Thyroid gland (tissue), 4 donors: ENCODE measurements at regions not wholly inside any gene's neighbourhood (a gene's known extent, or its start where the extent isn't known, plus 50 kb on each side); places are given as distances from the start of the nearest gene placed in this dataset.
A peak's percentile ranks its signal among the peaks of the same experiment; 100 is the strongest.

Experiments
- DNase-seq, 2 donors: peaks; one replicate each; pipeline ENCODE4 v3.0.0-alpha.2; 2019
- H3K27ac ChIP-seq, 3 donors: fragments of 200-600 bp; sonication (generic); 1 replicate in 2 of 3; 2 replicates in 1 of 3; pipeline ENCODE4 v1.5.1; 2016 to 2019; ENCODE audit warnings: mild to moderate bottlenecking in 1 of 3, moderate library complexity in 1 of 3
- H3K27me3 ChIP-seq: fragments of 200-600 bp; sonication (generic); one replicate; pipeline ENCODE4 v1.5.1; 2019
- H3K36me3 ChIP-seq, 2 donors: fragments of 200-600 bp; sonication (generic); one replicate each; pipeline ENCODE4 v1.5.1; 2016 to 2019
- H3K4me1 ChIP-seq, 2 donors: fragments of 200-600 bp; sonication (generic); one replicate each; pipeline ENCODE4 v1.5.1; 2017 to 2019
- H3K4me3 ChIP-seq, 3 donors: fragments of 200-600 bp; sonication (generic); replicated peaks in 1 of 3; 1 replicate in 2 of 3; 2 replicates in 1 of 3; pipeline ENCODE4 v1.5.1; 2016; ENCODE audit warnings: mild to moderate bottlenecking in 1 of 3
- H3K9me3 ChIP-seq: fragments of 200-600 bp; sonication (generic); one replicate; pipeline ENCODE4 v1.5.1; 2017
- CTCF ChIP-seq, 6 experiments: fragments of 200-600 bp in 3 of 6; fragments of 450-650 bp in 3 of 6; sonication (generic) in 3 of 6; IDR thresholded peaks; one replicate each; pipeline ENCODE4 v1.5.1; 2016 to 2019; ENCODE audit warnings: antibody characterized with exemption in 6 of 6, mild to moderate bottlenecking in 2 of 6, inconsistent platforms in 1 of 6, moderate library complexity in 1 of 6
- POLR2A ChIP-seq, 2 donors: fragments of 450-650 bp; IDR thresholded peaks; one replicate each; pipeline ENCODE4 v1.6.1; 2017; ENCODE audit warnings: antibody characterized with exemption in 2 of 2, mild to moderate bottlenecking in 2 of 2, moderate library complexity in 1 of 2
- WGBS, 2 donors: methylation state at CpG; one replicate each; pipeline ENCODE4 v1.1.5; 2017; 5-methylcytosine and 5-hydroxymethylcytosine counted together
- intact Hi-C: fragments of 100-400 bp; cut with DNase I; formaldehyde crosslinking; loops from one replicate; pipeline ENCODE4 v1.15.1; 2023

- no peak for TF ChIP-seq POLR2A (IDR thresholded peaks at IDR 0.05)
- no peak for TF ChIP-seq CTCF (IDR thresholded peaks at IDR 0.05)
- 84% methylated on average over 10 of the region's 10 CpGs for WGBS, 2 donors
These were observed 114.2 kb upstream of the TJP1 start for GRCh38 chr15:29936353-29937049.

GRCh38 chr15:29935296-29936004 is 113.2 kb upstream of the TJP1 start:
- Histone ChIP-seq H3K4me3 (no peak overlapping the region), H3K27me3 (no peaks in the 10 kb centered on the region), H3K9me3 (no peaks in the 10 kb centered on the region), H3K27ac (no peak overlapping the region), H3K4me1 (no peaks in the 10 kb centered on the region), H3K36me3 (no peaks in the 10 kb centered on the region)
- TF ChIP-seq CTCF (IDR thresholded peaks at IDR 0.05) (peak in 3 of 6 experiments; percentile 22 to 33 (median 32)), POLR2A (IDR thresholded peaks at IDR 0.05) (no peak)
- DNase-seq = peak; percentile 10 to 27
- intact Hi-C loops = loop anchor here (10.0 kb wide), 1 partner anchor 271 kb away; no protein-coding TSS in a partner anchor
- 77 to 79% methylated on average over 3 of the region's 3 CpGs for WGBS, 2 donors

More at GRCh38 chr15:29936353-29937049, 114.2 kb upstream of the TJP1 start:
- no peaks in the 10 kb centered on the region for H3K27me3 ChIP-seq
- no peaks in the 10 kb centered on the region for H3K4me1 ChIP-seq
- no peaks in the 10 kb centered on the region for H3K36me3 ChIP-seq
- DNase-seq = no peak
- no peak overlapping the region for H3K27ac ChIP-seq
- intact Hi-C loops = loop anchor here (10.0 kb wide), 1 partner anchor 272 kb away; no protein-coding TSS in a partner anchor
- no peak overlapping the region for H3K4me3 ChIP-seq
- no peaks in the 10 kb centered on the region for H3K9me3 ChIP-seq

- no peaks in the 10 kb centered on the region for H3K27me3 ChIP-seq
- TF ChIP-seq POLR2A (IDR thresholded peaks at IDR 0.05) (no peak), CTCF (IDR thresholded peaks at IDR 0.05) (no peak)
- intact Hi-C loops = loop anchor here (10.0 kb wide), 1 partner anchor 269 kb away; no protein-coding TSS in a partner anchor
These were observed 112.0 kb upstream of the TJP1 start for GRCh38 chr15:29934251-29934650.

GRCh38 chr15:29933042-29933803 is 111.0 kb upstream of the TJP1 start:
- TF ChIP-seq CTCF (IDR thresholded peaks at IDR 0.05) (no peak), POLR2A (IDR thresholded peaks at IDR 0.05) (no peak)
- no peak overlapping the region for H3K27ac ChIP-seq
- intact Hi-C loops = loop anchor here (10.0 kb wide), 1 partner anchor 268 kb away; no protein-coding TSS in a partner anchor

More at GRCh38 chr15:29934251-29934650, 112.0 kb upstream of the TJP1 start:
- no peaks in the 10 kb centered on the region for H3K4me1 ChIP-seq
- H3K27ac ChIP-seq = no peak overlapping the region
- H3K36me3 ChIP-seq = no peaks in the 10 kb centered on the region
- H3K4me3 ChIP-seq = no peak overlapping the region
- WGBS, 2 donors = 83 to 88% methylated on average over 2 of the region's 2 CpGs
- H3K9me3 ChIP-seq = no peaks in the 10 kb centered on the region
- no peak for DNase-seq

More at GRCh38 chr15:29933042-29933803, 111.0 kb upstream of the TJP1 start:
- Histone ChIP-seq H3K4me3 (no peak overlapping the region), H3K27me3 (no peaks in the 10 kb centered on the region), H3K36me3 (no peaks in the 10 kb centered on the region), H3K9me3 (no peaks in the 10 kb centered on the region), H3K4me1 (no peaks in the 10 kb centered on the region)
- WGBS, 2 donors = 77 to 80% methylated on average over 3 of the region's 3 CpGs
- no peak for DNase-seq
